ENCODE measurements at regions not wholly inside any gene's neighbourhood (a gene's known extent, or its start where the extent isn't known, plus 50 kb on each side); places are given as distances from the start of the nearest gene placed in this dataset.

GRCh38 chr12:29067430-29067829 is 81.6 kb upstream of the FAR2 start:
- no peaks in the 10 kb centered on the region for H3K9me3 Mint-ChIP-seq (ENCODE audit: unreplicated experiment)
- no peaks in the 10 kb centered on the region for H3K4me1 Mint-ChIP-seq (ENCODE audit: low read depth, unreplicated experiment)
- no peak for TF ChIP-seq CTCF (IDR thresholded peaks at IDR 0.05; ENCODE audit: insufficient read depth in 1 of 2, low read depth in 1 of 2, low read length in 1 of 2, severe bottlenecking in 1 of 2, unreplicated experiment in 1 of 2)
- H3K4me1 ChIP-seq = no peaks in the 10 kb centered on the region
- H3K27me3 ChIP-seq (replicated peaks; ENCODE audit: control insufficient read depth, insufficient read depth, low read length) = no peaks in the 10 kb centered on the region
- no peak overlapping the region for H3K4me3 ChIP-seq (ENCODE audit: low read depth, low read length)
- no peak overlapping the region for H3K27ac Mint-ChIP-seq (ENCODE audit: unreplicated experiment)
- H3K36me3 ChIP-seq (ENCODE audit: control insufficient read depth, insufficient read depth, low read length) = no peaks in the 10 kb centered on the region
- BruUV-seq (replicated peaks) = no TSS peak
- CTCF ChIA-PET = no interaction called here
- H3K27me3 Mint-ChIP-seq (ENCODE audit: insufficient read depth, unreplicated experiment) = no peaks in the 10 kb centered on the region
- DNase-seq = no peak
- POLR2A ChIA-PET = no interaction called here
- H3K4me3 Mint-ChIP-seq (ENCODE audit: unreplicated experiment) = no peak overlapping the region
- H3K36me3 Mint-ChIP-seq (ENCODE audit: insufficient read depth, unreplicated experiment) = no peaks in the 10 kb centered on the region
- no peaks in the 10 kb centered on the region for H3K9me3 ChIP-seq
- intact Hi-C loops (cut with micrococcal nuclease; ENCODE audit: unreplicated experiment) = no loop called here

GRCh38 chr12:29070309-29070708 is 78.8 kb upstream of the FAR2 start:
- Mint-ChIP-seq H3K36me3 (ENCODE audit: insufficient read depth, unreplicated experiment) (no peaks in the 10 kb centered on the region), H3K27me3 (ENCODE audit: insufficient read depth, unreplicated experiment) (peaks cover 2% of the 10 kb centered on the region), H3K9me3 (ENCODE audit: unreplicated experiment) (no peaks in the 10 kb centered on the region), H3K27ac (ENCODE audit: unreplicated experiment) (no peak overlapping the region), H3K4me3 (ENCODE audit: unreplicated experiment) (no peak overlapping the region), H3K4me1 (ENCODE audit: low read depth, unreplicated experiment) (peaks cover 5% of the 10 kb centered on the region)
- BruUV-seq (replicated peaks) = no TSS peak
- Histone ChIP-seq H3K4me3 (ENCODE audit: low read depth, low read length) (no peak overlapping the region), H3K9me3 (no peaks in the 10 kb centered on the region), H3K36me3 (ENCODE audit: control insufficient read depth, insufficient read depth, low read length) (no peaks in the 10 kb centered on the region), H3K4me1 (no peaks in the 10 kb centered on the region), H3K27me3 (replicated peaks; ENCODE audit: control insufficient read depth, insufficient read depth, low read length) (no peaks in the 10 kb centered on the region)
- intact Hi-C loops (cut with micrococcal nuclease; ENCODE audit: unreplicated experiment) = no loop called here
- no peak for TF ChIP-seq CTCF (IDR thresholded peaks at IDR 0.05; ENCODE audit: insufficient read depth in 1 of 2, low read depth in 1 of 2, low read length in 1 of 2, severe bottlenecking in 1 of 2, unreplicated experiment in 1 of 2)
- CTCF ChIA-PET = no interaction called here
- DNase-seq = no peak
- POLR2A ChIA-PET = no interaction called here

GRCh38 chr12:29071099-29071498 is 78.0 kb upstream of the FAR2 start:
- Mint-ChIP-seq H3K36me3 (ENCODE audit: insufficient read depth, unreplicated experiment) (no peaks in the 10 kb centered on the region), H3K27me3 (ENCODE audit: insufficient read depth, unreplicated experiment) (peaks cover 2% of the 10 kb centered on the region), H3K9me3 (ENCODE audit: unreplicated experiment) (no peaks in the 10 kb centered on the region), H3K4me3 (ENCODE audit: unreplicated experiment) (no peak overlapping the region), H3K4me1 (ENCODE audit: low read depth, unreplicated experiment) (peaks cover 6% of the 10 kb centered on the region), H3K27ac (ENCODE audit: unreplicated experiment) (no peak overlapping the region)
- intact Hi-C loops (cut with micrococcal nuclease; ENCODE audit: unreplicated experiment) = no loop called here
- no peak for TF ChIP-seq CTCF (IDR thresholded peaks at IDR 0.05; ENCODE audit: insufficient read depth in 1 of 2, low read depth in 1 of 2, low read length in 1 of 2, severe bottlenecking in 1 of 2, unreplicated experiment in 1 of 2)
- no peaks in the 10 kb centered on the region for H3K36me3 ChIP-seq (ENCODE audit: control insufficient read depth, insufficient read depth, low read length)
- H3K4me1 ChIP-seq = no peaks in the 10 kb centered on the region
- no peak for DNase-seq
- no TSS peak for BruUV-seq (replicated peaks)
- H3K27me3 ChIP-seq (replicated peaks; ENCODE audit: control insufficient read depth, insufficient read depth, low read length) = no peaks in the 10 kb centered on the region
- CTCF ChIA-PET = no interaction called here
- H3K4me3 ChIP-seq (ENCODE audit: low read depth, low read length) = no peak overlapping the region
- POLR2A ChIA-PET = no interaction called here
- no peaks in the 10 kb centered on the region for H3K9me3 ChIP-seq
